ENCODE measurements at regions not wholly inside any gene's neighbourhood (a gene's known extent, or its start where the extent isn't known, plus 50 kb on each side); places are given as distances from the start of the nearest gene placed in this dataset.

- TF ChIP-seq CTCF (IDR thresholded peaks at IDR 0.05): no peak
- TF ChIP-seq POLR2A (IDR thresholded peaks at IDR 0.05): no peak
Observed at GRCh38 chr2:173676647-173677046, 288.5 kb downstream of the SP3 start.
